ENCODE measurements at regions not wholly inside any gene's neighbourhood (a gene's known extent, or its start where the extent isn't known, plus 50 kb on each side); places are given as distances from the start of the nearest gene placed in this dataset.

DNA sequence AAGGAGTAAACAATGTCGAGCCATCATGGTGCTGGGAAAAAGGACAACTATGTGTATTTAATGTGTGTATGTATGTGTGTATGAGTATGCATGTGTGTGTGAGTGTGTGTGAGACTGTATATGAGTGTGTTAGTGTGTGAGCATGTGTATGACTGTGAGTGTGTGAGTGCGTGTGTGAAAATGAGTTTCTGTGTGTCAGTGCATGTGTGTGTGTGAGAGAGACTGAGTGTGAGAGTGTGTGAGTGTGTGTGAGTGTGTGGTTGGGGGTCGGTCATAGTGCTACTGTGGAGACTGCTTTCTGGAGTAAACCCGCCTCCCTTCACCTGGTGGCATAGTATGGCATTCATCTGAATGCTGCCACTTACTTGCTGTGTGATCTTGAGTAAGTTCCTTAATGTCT, 567.4 kb downstream of the FGF9 start (continued):
- no peak for TF ChIP-seq BCLAF1 (IDR thresholded peaks at IDR 0.05; ENCODE audit: borderline replicate concordance in 1 of 2, control insufficient read depth in 1 of 2, low read depth in 2 of 2, low read length in 1 of 2)
- TF ChIP-seq ZKSCAN3 (CRISPR knock-in tag; IDR thresholded peaks at IDR 0.05), result no peak
- TF ChIP-seq TOE1 (IDR thresholded peaks at IDR 0.05; ENCODE audit: borderline replicate concordance), result no peak
- TF ChIP-seq TOE1 (CRISPR knock-in tag; IDR thresholded peaks at IDR 0.05; ENCODE audit: borderline replicate concordance, low read depth), result no peak

GRCh38 chr13:22240716-22241115, 569.8 kb downstream of the FGF9 start:
- Histone ChIP-seq H3K9ac (ENCODE audit: insufficient read depth in 1 of 2, low read depth in 2 of 2, low read length in 2 of 2) (no peak overlapping the region), H3K27ac (ENCODE audit: extremely low read depth, low read depth, low read length) (no peak overlapping the region), H3K4me1 (replicated peaks in 1 of 2; ENCODE audit: control insufficient read depth in 2 of 2, insufficient read depth in 2 of 2, low read length in 2 of 2) (no peaks in the 10 kb centered on the region), H2AFZ (ENCODE audit: low read depth, low read length) (no peak overlapping the region), H3K4me3 (no peak overlapping the region), H3K36me3 (ENCODE audit: control insufficient read depth, insufficient read depth, low read length) (no peaks in the 10 kb centered on the region), H3K79me2 (ENCODE audit: control insufficient read depth, insufficient read depth, low read length) (no peaks in the 10 kb centered on the region), H3K4me2 (ENCODE audit: insufficient read depth, low read length) (no peak overlapping the region), H3K9me3 (replicated peaks; ENCODE audit: control insufficient read depth, insufficient read depth, low read depth, low read length) (no peaks in the 10 kb centered on the region), H4K20me1 (replicated peaks; ENCODE audit: control insufficient read depth, insufficient read depth, low read length) (no peaks in the 10 kb centered on the region; the same call in 1 of the 2 replicates), H3K9me1 (ENCODE audit: control insufficient read depth, insufficient read depth, low read length) (no peaks in the 10 kb centered on the region), H3K27me3 (ENCODE audit: control insufficient read depth in 2 of 2, insufficient read depth in 2 of 2, low read length in 2 of 2) (no peaks in the 10 kb centered on the region)
- POLR2A ChIA-PET, result no interaction called here
- no TSS peak for BruUV-seq (replicated peaks)
- in situ Hi-C loops (cut with MboI), result no loop called here
- no peak for TF ChIP-seq ZNF197 (CRISPR knock-in tag; IDR thresholded peaks at IDR 0.05; ENCODE audit: low read depth)
- TF ChIP-seq, protein P1, sequence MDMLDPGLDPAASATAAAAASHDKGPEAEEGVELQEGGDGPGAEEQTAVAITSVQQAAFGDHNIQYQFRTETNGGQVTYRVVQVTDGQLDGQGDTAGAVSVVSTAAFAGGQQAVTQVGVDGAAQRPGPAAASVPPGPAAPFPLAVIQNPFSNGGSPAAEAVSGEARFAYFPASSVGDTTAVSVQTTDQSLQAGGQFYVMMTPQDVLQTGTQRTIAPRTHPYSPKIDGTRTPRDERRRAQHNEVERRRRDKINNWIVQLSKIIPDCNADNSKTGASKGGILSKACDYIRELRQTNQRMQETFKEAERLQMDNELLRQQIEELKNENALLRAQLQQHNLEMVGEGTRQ (CRISPR knock-in tag; IDR thresholded peaks at IDR 0.05), result no peak
- CTCF ChIA-PET (ENCODE audit: low intra/inter-chr PET ratio), result no interaction called here
- WGBS (ENCODE audit: insufficient coverage, low coverage, missing lambda C conversion rate), result 0% methylated on average over 1 of the region's 1 CpG
- no peak for FAIRE-seq
- no peak for DNase-seq (ENCODE audit: extremely low read depth in 1 of 4, low spot score in 3 of 4)
- intact Hi-C loops (cut with micrococcal nuclease), result no loop called here
- ATAC-seq, result no peak
